GM12864 (cell line): ENCODE measurements at regions not wholly inside any gene's neighbourhood (a gene's known extent, or its start where the extent isn't known, plus 50 kb on each side); places are given as distances from the start of the nearest gene placed in this dataset.

Experiments
- DNase-seq: peaks from one replicate; pipeline ENCODE4 v3.0.0-alpha.2; 2011; ENCODE audit warnings: low read depth
- H3K4me3 ChIP-seq: 2 replicates; pipeline ENCODE4 v1.5.1; 2011; ENCODE audit warnings: mild to moderate bottlenecking, low read depth, low read length, control low read depth
- CTCF ChIP-seq: IDR thresholded peaks from 2 replicates; pipeline ENCODE4 v1.5.1; 2011; ENCODE audit warnings: low read depth, mild to moderate bottlenecking, moderate library complexity, low read length, control low read depth, inconsistent platforms; ENCODE audit errors: missing control alignments

- no peak for TF ChIP-seq CTCF
- H3K4me3 ChIP-seq: no peak overlapping the region
- DNase-seq: no peak
Measured at GRCh38 chr2:122747670-122748069, 992.2 kb downstream of the TSN start.

GRCh38 chr2:122748552-122749011 is 993.1 kb downstream of the TSN start:
- no peak for DNase-seq
- TF ChIP-seq CTCF: no peak
- H3K4me3 ChIP-seq: no peak overlapping the region

- TF ChIP-seq CTCF: no peak
Measured at GRCh38 chr2:122749405-122749804, 994.0 kb downstream of the TSN start.

GRCh38 chr2:122750095-122750494 is 994.6 kb downstream of the TSN start:
- no peak overlapping the region for H3K4me3 ChIP-seq
- DNase-seq: no peak
- TF ChIP-seq CTCF: no peak

More at GRCh38 chr2:122749405-122749804, 994.0 kb downstream of the TSN start:
- no peak for DNase-seq
- no peak overlapping the region for H3K4me3 ChIP-seq

GRCh38 chr2:122750808-122751207 is 995.4 kb downstream of the TSN start:
- no peak for TF ChIP-seq CTCF
- H3K4me3 ChIP-seq: no peak overlapping the region
- no peak for DNase-seq

GRCh38 chr2:122753336-122753735 is 997.9 kb downstream of the TSN start:
- no peak overlapping the region for H3K4me3 ChIP-seq
- no peak for DNase-seq
- no peak for TF ChIP-seq CTCF

GRCh38 chr2:122754561-122754960 is 999.1 kb downstream of the TSN start:
- DNase-seq: no peak

More at GRCh38 chr2:122754561-122754960, 999.1 kb downstream of the TSN start:
- H3K4me3 ChIP-seq: no peak overlapping the region
- no peak for TF ChIP-seq CTCF
